ENCODE measurements at regions not wholly inside any gene's neighbourhood (a gene's known extent, or its start where the extent isn't known, plus 50 kb on each side); places are given as distances from the start of the nearest gene placed in this dataset.

DNA sequence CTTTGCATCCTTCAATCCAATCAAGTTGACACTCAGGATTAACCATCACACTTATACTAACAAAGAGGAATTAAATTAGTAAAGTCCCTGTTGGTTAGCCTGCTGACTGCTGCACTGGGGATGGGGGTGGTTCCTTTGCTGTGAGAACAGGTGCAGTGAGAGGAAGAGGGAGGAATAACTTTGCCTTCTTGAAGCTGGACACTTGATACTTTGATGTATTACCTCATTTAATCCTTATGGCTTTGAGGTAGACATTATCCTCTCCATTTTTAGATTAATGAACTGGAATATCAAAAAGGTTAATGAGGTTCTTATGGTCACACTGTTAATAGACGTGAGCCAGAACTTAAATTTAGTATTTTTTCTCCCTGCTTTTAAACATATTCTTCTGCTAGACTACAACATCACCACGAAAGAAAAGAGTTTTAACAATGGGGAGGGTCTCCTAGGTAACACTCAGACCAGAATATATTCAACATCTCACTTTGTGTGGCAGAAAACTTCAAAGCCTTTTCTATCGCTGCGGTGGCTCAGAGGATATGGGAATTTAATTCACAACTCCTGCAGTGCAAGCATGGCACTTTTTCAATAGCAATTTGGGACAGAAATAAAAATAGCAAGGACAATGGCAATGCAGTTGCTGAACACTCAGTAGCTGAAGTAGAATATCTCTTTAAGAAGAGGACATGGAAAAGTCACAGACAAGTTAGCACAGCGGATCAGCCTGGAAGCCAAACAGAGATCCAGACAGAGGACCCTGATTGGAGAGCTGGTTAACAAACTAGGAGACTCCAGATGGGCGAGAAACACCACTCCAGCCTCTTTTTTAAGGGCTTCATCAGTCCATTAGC lies 68.8 kb upstream of the DNAH14 start:
- no peaks in the 10 kb centered on the region for H3K36me3 Mint-ChIP-seq (ENCODE audit: low read depth)
- intact Hi-C loops (cut with DNase I, micrococcal nuclease): no loop called here
- DNase-seq (no peak), ATAC-seq (ENCODE audit: poor library complexity) (no peak)
- H3K4me1 Mint-ChIP-seq (ENCODE audit: low read depth): no peaks in the 10 kb centered on the region
- no peaks in the 10 kb centered on the region for H3K36me3 ChIP-seq (ENCODE audit: insufficient read depth, low read length)
- H3K9me3 ChIP-seq (ENCODE audit: control insufficient read depth in 1 of 2, insufficient read depth in 1 of 2, low read length in 2 of 2): peaks cover 0 to 7% of the 10 kb centered on the region in 2 experiments
- ChIA-PET POLR2A (no interaction called here), CTCF (no interaction called here)
- H3K27ac ChIP-seq (ENCODE audit: low read depth in 1 of 2, low read length in 2 of 2): no peak overlapping the region
- H3K27ac Mint-ChIP-seq: no peak overlapping the region
- H3K27me3 Mint-ChIP-seq: peaks cover 39% of the 10 kb centered on the region
- no peaks in the 10 kb centered on the region for H3K9me3 Mint-ChIP-seq
- H3K4me1 ChIP-seq (ENCODE audit: insufficient read depth, low read length): no peaks in the 10 kb centered on the region
- TF ChIP-seq, protein P1, sequence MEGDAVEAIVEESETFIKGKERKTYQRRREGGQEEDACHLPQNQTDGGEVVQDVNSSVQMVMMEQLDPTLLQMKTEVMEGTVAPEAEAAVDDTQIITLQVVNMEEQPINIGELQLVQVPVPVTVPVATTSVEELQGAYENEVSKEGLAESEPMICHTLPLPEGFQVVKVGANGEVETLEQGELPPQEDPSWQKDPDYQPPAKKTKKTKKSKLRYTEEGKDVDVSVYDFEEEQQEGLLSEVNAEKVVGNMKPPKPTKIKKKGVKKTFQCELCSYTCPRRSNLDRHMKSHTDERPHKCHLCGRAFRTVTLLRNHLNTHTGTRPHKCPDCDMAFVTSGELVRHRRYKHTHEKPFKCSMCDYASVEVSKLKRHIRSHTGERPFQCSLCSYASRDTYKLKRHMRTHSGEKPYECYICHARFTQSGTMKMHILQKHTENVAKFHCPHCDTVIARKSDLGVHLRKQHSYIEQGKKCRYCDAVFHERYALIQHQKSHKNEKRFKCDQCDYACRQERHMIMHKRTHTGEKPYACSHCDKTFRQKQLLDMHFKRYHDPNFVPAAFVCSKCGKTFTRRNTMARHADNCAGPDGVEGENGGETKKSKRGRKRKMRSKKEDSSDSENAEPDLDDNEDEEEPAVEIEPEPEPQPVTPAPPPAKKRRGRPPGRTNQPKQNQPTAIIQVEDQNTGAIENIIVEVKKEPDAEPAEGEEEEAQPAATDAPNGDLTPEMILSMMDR (IDR thresholded peaks at IDR 0.05): no peak
- H3K27me3 ChIP-seq (ENCODE audit: control insufficient read depth in 1 of 2, insufficient read depth in 2 of 2, low read length in 2 of 2): no peaks in the 10 kb centered on the region
- no peak overlapping the region for H3K4me3 ChIP-seq (ENCODE audit: low read length)
- no peak overlapping the region for H3K4me3 Mint-ChIP-seq

DNA sequence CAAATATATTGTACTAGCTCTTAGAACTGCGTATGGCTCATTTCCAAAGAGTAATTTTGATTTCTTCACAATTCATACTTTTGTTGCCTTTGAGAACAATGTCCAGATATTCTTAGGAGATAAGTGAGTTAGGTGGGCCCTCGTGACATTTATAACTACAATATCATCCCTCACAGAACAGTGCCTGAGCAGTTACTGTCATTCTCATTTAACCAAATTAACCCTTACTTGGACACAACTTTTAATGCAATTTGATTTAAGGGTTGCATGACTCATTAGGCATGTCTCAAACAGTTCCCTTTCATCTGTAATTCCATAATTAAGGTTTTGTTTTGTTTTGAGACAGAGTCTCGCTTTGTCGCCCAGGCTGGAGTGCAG lies 68.1 kb upstream of the DNAH14 start:
- CTCF ChIA-PET: no interaction called here
- intact Hi-C loops (cut with DNase I, micrococcal nuclease): no loop called here

DNA sequence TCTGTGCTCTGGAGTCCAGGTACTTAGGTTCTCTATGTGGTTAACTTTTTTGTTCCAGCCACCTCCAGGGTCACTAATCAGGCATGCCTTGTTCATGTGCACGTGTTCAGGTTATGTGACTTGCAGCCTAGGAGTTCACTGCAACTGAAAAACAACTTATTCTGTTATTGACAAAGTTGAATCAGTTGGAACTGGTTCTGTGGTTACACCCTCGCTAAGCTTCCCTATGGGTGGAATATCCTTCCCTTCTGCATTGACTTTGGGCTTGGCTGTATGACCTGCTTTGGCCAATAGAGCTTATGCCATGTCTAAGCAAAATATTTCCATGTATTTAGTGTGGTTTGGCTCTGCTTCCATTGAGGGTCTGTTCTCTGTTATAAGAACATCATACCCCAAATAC lies 66.0 kb upstream of the DNAH14 start:
- CTCF ChIA-PET: interaction anchor here (1.4 kb wide), 1 partner anchor 10 kb away, joined by 5 read pairs; no protein-coding TSS in a partner anchor
- Mint-ChIP-seq H3K4me3 (no peak overlapping the region), H3K27ac (no peak overlapping the region), H3K9me3 (peaks cover 3% of the 10 kb centered on the region), H3K27me3 (peaks cover 44% of the 10 kb centered on the region), H3K36me3 (ENCODE audit: low read depth) (no peaks in the 10 kb centered on the region), H3K4me1 (ENCODE audit: low read depth) (no peaks in the 10 kb centered on the region)
- peaks cover 0 to 7% of the 10 kb centered on the region in 2 experiments for H3K9me3 ChIP-seq (ENCODE audit: control insufficient read depth in 1 of 2, insufficient read depth in 1 of 2, low read length in 2 of 2)
- DNase-seq: no peak
- no peaks in the 10 kb centered on the region for H3K27me3 ChIP-seq (ENCODE audit: control insufficient read depth in 1 of 2, insufficient read depth in 2 of 2, low read length in 2 of 2)
- no peaks in the 10 kb centered on the region for H3K36me3 ChIP-seq (ENCODE audit: insufficient read depth, low read length)
- no peaks in the 10 kb centered on the region for H3K4me1 ChIP-seq (ENCODE audit: insufficient read depth, low read length)
- no peak for ATAC-seq (ENCODE audit: poor library complexity)
- intact Hi-C loops (cut with DNase I, micrococcal nuclease): no loop called here
- H3K4me3 ChIP-seq (ENCODE audit: low read length): no peak overlapping the region
- POLR2A ChIA-PET: no interaction called here
- H3K27ac ChIP-seq (ENCODE audit: low read depth in 1 of 2, low read length in 2 of 2): no peak overlapping the region
- TF ChIP-seq, protein P1 (IDR thresholded peaks at IDR 0.05): no peak

More for the DNA sequence above, 68.1 kb upstream of the DNAH14 start:
- Histone ChIP-seq H3K4me3 (ENCODE audit: low read length) (no peak overlapping the region), H3K36me3 (ENCODE audit: insufficient read depth, low read length) (no peaks in the 10 kb centered on the region), H3K4me1 (ENCODE audit: insufficient read depth, low read length) (no peaks in the 10 kb centered on the region), H3K27me3 (ENCODE audit: control insufficient read depth in 1 of 2, insufficient read depth in 2 of 2, low read length in 2 of 2) (no peaks in the 10 kb centered on the region), H3K9me3 (ENCODE audit: control insufficient read depth in 1 of 2, insufficient read depth in 1 of 2, low read length in 2 of 2) (peaks cover 0 to 7% of the 10 kb centered on the region in 2 experiments), H3K27ac (ENCODE audit: low read depth in 1 of 2, low read length in 2 of 2) (no peak overlapping the region)
- DNase-seq (no peak), ATAC-seq (ENCODE audit: poor library complexity) (no peak)
- Mint-ChIP-seq H3K27me3 (peaks cover 39% of the 10 kb centered on the region), H3K4me3 (no peak overlapping the region), H3K36me3 (ENCODE audit: low read depth) (no peaks in the 10 kb centered on the region), H3K4me1 (ENCODE audit: low read depth) (no peaks in the 10 kb centered on the region), H3K27ac (no peak overlapping the region), H3K9me3 (no peaks in the 10 kb centered on the region)
- POLR2A ChIA-PET: no interaction called here
- TF ChIP-seq, protein P1 (IDR thresholded peaks at IDR 0.05): no peak

Measured in CD4-positive, alpha-beta T cell (primary cell).